HG02981 (cell line): ENCODE measurements at regions not wholly inside any gene's neighbourhood (a gene's known extent, or its start where the extent isn't known, plus 50 kb on each side); places are given as distances from the start of the nearest gene placed in this dataset.

Source experiments
- ATAC-seq: cut with Tn5 transposase; IDR thresholded peaks from one replicate; pipeline ENCODE4 v1.9.1; 2021; ENCODE audit warnings: mild to moderate bottlenecking, moderate library complexity; ENCODE audit not compliant: unreplicated experiment

DNA sequence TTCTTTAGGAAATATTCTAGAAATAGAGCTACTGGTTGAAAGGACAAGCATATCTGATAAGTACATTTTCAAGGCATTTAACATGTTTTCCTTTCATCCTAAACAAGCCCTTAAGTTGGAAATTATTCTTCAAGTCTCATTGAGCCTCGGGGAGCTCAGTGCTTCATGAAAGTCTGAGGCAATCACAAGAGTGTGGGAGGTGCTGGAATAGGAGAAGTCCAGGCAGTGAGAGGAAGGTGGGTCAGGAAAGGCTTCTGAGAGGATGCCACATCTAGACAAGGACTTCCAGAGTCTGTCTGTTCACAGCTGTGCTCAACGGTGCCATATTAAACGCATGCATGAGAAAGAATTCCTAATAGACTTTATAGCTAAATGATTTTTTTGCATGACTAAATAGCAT, 69.8 kb downstream of the CD83 start:
- no peak for ATAC-seq

DNA sequence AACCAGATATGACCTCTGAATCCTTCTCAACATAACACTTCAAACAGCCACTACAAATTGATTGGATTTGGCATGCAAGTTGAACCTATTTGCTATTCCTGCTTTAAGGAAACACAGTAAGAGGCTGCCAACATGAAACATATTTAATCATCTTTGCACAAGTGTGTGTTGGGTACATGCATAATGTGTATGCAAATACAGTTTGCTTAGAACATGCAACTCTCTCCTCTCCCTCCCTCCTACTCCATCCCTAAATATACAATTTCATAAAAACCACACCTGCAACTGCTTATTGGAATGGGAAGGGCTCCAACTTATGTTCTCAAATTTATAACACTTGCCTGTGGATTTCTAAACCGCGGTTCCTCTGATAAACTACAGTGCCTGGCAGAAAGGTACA, 71.5 kb downstream of the CD83 start:
- ATAC-seq: no peak

DNA sequence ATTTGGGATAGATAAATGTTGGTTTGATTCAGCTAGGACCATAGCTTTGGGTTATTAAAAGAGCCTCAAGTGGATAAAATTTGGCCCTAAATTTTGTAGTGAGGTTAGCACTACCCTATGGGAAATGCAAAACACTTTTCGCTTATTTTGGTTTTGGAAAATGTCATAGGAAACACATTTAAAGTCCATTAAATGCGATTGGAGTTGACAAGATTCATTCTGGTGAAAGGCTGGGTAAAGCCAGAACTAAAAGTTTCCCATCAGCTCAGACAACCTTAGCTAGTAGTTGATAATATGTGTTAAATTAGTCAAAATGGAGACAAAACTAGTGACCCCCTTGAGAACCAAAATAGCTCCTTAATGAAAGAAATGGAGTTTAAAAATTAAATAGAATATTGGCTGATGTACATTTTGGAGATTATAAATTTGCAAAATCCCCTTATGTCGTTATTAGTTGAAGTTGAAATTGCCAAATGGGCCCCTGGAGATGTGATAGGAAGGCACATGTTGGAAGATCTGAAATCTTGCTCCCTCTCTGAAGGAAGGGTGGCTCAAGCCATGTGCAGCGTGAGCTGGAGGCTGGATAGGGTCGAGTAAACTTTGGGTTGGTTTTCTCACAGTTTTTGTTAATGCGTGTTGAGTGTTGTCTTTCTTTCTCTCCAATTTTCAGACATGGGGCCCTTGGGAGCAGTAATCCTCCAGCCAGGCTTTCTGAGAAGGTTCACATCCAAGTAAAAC, 72.8 kb downstream of the CD83 start:
- ATAC-seq: no peak

DNA sequence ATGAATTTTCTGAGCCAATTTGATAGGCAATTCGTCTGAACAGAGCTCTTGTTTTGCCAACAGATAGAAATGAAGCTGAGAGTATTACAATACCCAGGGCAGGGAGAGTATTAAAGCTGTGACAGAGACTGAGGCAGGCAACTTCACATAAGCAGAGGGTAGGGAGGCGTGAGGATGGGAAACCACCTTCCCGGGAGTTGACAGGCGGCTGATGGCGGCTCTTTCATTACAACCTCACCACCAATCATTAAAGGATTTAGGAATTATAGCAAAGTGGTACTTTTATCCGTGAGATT, 73.3 kb downstream of the CD83 start:
- no peak for ATAC-seq

DNA sequence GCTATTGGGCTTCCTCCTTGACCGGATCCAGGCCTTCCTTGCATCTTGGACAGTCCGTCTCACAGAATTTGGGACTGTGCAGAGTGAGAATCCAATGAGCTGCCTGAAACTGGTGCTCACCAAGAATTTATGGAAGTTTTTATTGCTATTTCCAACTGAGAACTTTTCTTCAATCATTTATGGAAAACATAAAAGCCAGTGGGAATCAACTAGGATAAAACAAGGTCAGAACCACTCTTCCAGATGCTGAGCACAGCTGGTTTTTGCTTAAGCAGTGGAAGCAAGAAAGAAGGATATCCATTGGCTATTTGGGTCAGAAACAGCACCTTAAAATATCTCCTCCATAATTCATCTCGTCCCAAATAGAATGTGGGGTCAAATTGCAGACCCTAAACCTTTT, 74.2 kb downstream of the CD83 start:
- no peak for ATAC-seq

DNA sequence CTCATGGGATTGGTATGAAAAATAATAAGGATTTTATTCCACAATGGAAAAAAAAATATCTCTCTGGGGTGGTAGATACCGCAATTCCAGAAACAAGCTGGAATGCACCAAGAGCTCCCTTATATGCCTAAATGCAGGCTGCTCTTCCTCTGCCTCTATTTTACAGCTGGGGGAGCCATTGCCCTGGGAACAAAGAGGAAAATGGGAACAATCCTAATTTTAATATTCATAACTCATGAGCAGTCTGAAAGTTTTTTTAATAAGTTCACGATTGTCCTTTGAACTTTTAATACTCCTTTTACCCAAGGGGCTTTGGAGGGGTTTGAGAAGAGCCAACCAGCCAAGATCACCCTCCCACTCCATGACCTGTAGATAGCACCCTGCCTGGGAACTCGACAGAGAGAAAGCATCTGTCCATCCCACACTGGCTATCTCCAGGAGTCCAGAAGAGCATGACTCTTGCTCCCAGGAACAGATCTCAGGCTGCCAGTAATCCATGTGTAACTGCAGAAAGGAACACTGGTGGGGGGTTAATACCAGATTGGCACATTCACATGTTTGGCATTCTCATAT, 74.7 kb downstream of the CD83 start:
- no peak for ATAC-seq

DNA sequence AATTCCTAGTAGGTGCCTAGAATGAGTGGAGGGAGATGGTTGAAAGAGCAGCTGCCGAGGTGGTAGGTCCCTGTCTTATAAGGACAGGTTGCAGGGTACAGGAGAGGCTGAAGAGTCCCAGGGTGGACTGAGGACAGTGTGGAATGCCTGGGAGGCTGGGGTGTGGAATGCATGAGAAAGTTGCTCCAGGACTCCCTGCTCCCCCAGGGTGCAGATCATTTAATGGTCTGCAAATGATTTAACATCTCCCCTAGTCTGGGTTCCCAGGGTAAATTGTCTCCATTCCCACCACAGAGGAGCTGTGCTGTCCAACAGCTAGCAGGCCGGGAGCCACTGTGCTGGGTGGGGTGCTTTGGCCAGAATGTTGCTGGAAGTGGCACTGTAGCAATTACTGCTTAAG, 76.0 kb downstream of the CD83 start:
- no peak for ATAC-seq

DNA sequence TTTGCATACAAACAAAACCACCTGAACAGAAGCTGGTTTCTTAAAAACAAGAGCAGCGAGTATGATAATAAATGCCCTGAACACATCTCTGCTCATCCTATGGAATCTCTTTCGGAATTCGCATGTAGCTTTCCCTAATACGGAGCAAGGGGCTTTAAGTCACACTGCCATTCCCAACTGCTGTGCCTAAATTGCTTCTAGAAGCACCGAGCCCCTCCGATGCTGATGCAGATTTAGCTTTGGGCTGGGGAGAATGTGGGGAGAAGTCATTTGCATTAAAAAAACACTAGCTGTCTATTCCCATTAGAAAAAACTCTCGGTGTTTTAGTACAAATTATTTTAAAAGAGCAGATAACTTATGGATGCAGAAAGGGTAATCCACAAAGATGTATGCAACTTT, 76.9 kb downstream of the CD83 start:
- ATAC-seq: no peak

DNA sequence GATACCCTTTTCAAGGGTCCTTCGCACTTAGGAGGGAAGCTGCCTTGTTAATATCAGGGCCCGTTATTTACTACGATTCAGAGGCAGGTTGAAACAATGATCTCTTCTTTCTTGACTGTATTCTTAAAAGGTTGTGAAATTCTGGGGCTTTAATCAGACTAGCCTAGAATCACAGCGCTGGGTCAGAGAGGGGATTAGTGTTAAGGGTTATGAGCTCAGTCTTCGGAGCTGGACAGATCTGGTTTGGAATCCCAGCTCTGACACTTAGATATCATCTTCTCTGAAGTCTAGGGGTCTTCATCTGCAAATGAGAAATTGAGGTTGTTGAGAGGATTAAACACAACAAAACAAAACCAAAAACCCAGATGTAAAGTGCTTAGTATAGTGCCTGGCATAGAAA, 77.4 kb downstream of the CD83 start:
- ATAC-seq: no peak

DNA sequence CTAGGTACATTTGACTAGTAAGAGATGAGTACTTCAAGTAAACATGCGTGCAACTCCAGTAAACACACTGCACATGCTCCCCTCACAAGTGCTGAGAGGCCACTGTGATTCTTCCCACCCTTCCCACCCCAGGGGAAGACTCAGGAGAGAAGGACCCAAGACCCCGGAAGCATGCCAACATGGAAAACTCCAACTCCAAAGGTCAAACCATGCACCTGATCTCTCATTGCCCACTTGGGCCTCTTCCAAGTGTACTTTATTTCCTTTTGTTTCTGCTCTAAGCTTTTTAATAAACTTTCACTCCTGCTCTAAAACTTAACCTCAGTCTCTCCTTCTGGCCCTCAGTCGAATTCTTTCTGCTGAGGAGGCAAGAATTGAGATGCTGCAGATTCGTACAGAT, 78.5 kb downstream of the CD83 start:
- no peak for ATAC-seq

DNA sequence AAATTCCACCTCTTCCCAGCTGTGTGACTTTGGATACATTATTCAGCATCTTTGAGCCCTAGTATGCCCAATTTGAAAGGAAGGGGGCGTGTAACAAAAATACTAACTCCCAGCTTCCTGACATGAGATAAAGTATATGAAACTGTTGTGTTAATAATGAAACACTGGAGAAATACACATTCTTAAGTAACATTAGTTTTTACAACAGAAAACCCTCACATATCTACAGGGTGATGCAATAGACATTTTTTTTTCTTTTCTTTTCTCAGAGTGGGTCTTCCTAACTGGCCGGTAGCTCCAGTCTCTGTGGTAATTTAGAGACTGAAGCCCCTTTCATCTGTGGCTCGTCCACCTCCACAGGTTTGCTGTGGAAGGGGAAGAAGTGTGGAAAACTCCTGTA, 79.5 kb downstream of the CD83 start:
- ATAC-seq: no peak

DNA sequence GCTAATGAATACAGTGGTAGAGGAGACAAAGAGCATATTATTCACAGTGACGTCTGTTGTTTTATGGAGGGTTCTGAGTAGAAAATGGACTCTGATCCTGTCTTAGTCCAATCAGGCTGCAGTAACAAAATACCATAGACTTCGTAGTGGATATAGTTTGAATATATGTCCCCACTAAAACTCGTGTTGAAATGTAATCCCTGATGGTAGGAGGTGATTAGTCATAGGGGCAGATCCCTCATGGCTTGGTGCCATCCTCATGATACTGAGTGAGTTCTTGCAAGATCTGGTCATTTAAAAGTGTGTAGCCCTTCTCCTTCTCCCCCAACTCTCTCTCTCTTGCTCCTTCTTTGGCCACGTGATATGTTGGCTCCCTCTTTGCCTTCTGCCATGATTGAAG, 82.5 kb downstream of the CD83 start:
- no peak for ATAC-seq

DNA sequence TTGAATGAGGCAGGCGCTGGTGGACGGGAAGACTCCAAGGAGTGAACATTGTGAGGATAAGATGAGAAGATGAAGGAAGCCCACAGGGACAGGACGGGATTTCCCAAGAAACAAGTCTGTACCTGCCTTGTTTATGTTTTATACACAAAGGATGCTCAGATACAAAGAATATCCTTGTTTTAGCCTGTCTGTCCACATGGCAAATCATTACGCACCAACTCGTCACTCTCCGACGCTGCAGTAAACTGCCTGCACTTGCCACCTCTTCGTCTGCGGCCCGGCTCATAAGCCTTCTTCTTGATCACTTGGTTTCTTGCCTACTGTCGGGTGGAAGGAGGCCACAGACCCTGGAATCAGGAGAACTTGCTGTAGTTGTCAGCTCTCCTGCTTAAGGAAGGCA, 85.4 kb downstream of the CD83 start:
- ATAC-seq: no peak

DNA sequence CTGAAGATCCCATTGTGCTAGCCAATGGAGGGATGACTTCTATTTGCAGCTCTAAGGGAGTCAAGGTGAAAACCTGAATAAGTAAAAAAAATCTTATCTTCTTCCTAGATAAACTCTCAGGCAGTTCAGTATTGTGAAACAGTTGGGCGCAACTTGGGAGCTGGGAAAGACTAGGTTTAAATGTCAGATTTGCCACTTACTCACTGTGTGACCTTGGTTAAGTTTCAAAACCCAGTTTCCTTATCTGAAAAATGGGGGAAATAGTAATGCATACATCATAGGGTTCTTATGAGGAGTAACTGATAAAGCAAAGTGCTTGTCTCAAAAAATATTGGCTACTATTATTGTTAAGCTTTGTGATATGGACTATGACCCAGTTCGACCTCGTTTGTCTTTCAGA, 88.8 kb downstream of the CD83 start:
- no peak for ATAC-seq

DNA sequence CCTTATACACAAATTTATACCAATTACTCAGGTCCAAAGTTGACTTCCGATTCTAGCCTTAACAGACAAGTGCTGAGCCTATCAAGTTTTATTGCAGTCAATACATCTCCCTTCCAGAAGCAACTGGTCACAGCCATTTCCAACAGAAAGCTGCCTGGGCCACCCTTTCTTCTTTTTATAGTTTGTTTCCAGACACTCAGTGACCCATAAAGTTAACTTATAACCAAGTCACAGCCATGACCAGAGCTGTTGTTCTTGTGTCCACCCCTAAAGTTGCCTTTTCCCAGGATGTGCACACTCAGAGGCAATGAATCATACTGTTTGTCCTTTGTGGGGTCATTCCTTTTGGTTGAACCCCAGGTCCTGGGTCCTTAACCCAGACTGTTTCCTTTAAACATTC, 89.9 kb downstream of the CD83 start:
- no peak for ATAC-seq

DNA sequence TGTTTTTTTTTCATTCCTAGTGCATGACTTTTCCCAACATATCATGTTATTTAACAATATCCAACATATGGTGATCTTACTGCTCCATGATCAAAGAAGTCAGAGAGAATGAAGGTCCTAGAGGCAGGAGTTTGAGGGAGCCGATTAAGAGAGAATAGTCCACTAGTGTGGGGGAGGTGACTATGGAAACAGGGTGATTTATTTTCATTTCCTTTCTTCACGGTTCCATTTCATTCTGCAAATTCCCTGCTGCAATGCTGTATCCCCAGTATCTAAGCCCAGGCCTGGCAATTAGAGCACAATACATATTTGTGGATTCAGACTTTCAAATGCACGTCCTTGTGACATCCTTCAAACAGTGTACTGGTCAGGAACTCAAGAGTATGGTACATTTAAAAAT, 91.4 kb downstream of the CD83 start:
- ATAC-seq: no peak

DNA sequence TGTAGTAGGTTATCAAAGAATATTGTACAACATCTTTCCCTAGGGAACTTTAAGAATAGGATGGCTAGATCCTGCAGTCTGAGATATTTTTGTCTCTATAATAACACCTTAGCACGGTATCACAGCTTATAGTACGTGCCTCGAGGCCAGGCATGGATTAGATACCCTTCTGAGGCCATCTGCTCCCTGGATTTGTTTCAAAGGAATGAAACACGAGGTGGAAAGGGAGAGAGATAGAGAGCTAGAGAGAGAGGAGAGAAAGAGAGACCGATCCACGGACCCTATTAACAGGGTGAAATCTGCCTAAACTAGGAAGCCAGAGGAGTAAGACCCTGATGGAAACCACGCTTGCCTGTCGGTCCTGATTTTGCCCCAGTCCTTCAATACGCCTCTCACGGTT, 92.5 kb downstream of the CD83 start:
- no peak for ATAC-seq

DNA sequence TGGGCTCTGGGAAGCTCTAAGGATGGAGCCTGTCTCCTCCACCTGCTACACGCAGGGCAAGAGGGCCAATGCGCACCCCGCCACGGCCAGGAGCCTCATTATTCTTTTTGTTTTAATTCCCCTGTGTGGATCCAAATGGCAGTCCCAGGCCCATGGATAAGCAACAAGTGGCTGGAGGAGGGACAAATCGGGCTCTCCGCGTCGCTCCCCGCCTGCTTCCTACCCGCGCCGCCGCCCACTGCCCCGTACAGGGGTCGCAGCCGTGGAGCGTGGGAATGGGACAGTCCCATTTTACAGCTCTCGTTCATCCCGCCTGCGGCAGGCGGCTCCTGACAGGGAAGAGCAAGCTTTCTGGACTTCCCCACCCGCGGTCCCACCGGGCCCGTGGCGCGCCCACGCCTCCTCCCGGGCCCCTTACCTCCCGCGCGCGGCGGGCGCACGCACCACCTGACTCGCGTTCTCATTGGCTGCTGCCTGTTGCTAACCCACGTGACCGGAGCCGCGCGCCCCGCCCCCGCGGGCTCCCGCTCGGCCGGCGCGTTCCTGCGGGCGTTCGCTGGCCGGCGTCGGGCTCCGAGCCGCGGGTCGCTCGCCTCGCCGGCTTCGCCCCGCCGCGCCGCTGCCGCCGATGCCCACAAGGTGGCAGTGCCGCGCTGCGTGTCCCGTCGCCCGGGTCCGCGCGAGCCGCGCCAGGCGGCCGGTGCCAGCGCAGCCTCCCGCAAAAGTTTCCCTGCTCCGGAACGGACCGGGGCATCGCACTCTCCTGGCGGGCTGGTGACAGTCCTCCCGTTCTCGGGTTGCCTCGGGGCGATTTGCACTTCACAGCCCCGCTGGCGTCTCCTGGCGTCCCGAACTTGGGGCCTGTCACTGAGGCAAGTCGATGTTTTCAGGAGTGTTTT, 93.3 kb downstream of the CD83 start:
- ATAC-seq: peak; percentile 89

DNA sequence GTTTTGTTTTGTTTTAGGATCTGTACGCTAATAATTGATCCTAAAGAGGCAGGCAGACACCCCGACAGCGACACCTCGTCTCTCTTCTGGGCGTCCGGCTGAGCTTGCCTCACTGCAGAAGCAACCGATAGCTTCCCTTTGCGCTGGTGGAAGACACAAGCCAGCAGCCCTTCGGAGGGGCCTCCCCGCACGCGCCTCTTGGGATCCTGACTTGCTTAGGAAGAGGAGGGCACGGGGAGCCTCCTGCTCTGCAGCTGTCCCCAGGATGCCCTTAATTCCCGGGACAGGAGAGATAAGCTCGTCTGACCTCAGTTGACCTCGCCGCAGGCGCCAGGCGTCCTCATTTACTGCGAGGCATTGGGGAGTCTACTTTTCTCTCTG, 94.0 kb downstream of the CD83 start:
- peak; percentile 0 for ATAC-seq

DNA sequence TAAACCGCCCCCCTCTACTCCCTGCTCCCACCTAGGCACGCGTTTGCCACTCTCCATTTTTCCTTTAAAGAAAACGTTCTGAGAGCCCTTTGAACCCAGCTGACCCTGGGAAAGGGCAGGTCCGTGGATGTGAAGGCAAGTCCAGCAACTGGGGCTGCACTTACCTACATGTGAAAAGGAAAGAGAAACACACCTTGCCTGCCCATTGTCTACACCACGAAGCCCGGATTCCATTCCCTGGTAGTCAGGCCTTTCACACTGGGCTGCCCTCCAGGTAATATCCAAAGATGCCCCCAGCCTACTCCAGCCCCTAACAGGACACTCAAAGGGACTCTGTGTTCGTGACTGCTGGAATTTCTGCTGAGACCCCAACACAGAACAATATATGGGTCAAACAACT, 94.4 kb downstream of the CD83 start:
- ATAC-seq: no peak

DNA sequence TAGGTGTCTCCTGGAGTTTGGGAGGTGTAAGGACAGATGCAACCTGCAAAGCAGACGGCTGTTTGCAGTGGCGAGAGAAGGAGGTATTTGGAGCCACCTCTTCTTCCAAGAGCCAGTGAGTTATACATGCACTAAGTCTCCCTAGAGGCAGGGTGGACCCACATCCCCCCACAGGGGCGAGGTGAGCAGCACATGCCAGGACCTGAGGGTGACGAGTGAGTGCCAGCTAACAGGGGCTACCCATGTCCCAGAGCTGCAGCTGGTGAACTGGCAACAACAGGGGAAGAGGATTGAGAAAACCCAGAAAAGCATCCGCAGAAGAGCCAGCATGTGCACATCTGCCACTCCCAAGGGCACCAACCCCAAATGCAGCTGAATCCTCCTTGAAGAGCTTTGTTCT, 95.1 kb downstream of the CD83 start:
- no peak for ATAC-seq

DNA sequence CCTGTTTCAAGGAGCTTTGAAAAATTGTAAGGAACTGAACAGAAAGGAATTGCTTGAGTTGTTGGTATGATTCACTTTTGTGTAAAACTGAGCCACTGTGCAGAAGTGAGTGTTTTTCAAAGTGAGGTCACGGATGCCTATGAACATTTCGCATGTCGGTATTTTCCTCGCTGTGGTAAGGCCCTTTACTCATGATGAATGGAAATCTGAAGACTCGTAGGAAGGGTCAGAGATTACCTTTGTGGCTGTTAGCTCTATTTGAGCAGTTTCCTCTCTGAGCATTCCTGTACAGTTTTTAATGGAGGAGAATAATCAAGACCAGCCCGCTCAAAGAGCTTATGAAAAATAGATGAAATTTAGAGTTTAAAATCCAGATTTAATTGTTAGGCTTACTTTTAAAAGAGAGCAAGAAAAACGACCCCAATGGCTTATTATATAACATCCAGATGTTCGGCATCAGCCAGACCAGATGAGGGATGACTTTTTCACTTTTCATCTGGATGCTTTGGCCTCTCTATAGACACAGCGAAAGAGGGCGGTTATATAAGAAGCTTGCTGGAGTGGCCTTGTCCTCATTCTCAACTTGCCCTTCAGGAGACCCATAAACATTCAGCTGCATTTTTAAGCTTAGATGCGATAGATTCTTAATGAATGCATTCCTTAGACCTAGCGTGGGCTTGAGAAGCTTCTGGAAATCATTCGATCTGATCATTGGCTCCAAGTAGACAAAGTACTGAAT, 99.5 kb downstream of the CD83 start:
- ATAC-seq: no peak
